Retinal pigment epithelial cell (primary cell): ENCODE measurements at regions not wholly inside any gene's neighbourhood (a gene's known extent, or its start where the extent isn't known, plus 50 kb on each side); places are given as distances from the start of the nearest gene placed in this dataset.

ENCODE experiments used
- DNase-seq: peaks from one replicate; pipeline ENCODE4 v3.0.0-alpha.2; 2010; ENCODE audit warnings: low read depth
- H3K4me3 ChIP-seq: 2 replicates; pipeline ENCODE4 v1.5.1; 2011; ENCODE audit warnings: mild to moderate bottlenecking, low read length, control low read depth, moderate library complexity
- TF ChIP-seq, protein P1 (sequence below): conservative IDR thresholded peaks from 2 replicates; pipeline ENCODE4 v1.5.1; 2011; ENCODE audit warnings: low read depth, low read length, control low read depth, inconsistent platforms

- no peak for DNase-seq
- H3K4me3 ChIP-seq: no peak overlapping the region
- TF ChIP-seq, protein P1, sequence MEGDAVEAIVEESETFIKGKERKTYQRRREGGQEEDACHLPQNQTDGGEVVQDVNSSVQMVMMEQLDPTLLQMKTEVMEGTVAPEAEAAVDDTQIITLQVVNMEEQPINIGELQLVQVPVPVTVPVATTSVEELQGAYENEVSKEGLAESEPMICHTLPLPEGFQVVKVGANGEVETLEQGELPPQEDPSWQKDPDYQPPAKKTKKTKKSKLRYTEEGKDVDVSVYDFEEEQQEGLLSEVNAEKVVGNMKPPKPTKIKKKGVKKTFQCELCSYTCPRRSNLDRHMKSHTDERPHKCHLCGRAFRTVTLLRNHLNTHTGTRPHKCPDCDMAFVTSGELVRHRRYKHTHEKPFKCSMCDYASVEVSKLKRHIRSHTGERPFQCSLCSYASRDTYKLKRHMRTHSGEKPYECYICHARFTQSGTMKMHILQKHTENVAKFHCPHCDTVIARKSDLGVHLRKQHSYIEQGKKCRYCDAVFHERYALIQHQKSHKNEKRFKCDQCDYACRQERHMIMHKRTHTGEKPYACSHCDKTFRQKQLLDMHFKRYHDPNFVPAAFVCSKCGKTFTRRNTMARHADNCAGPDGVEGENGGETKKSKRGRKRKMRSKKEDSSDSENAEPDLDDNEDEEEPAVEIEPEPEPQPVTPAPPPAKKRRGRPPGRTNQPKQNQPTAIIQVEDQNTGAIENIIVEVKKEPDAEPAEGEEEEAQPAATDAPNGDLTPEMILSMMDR: no peak
Measured at GRCh38 chr3:153442799-153443487, 280.9 kb downstream of the RAP2B start.

- TF ChIP-seq, protein P1: peak; percentile 28
- H3K4me3 ChIP-seq: no peak overlapping the region
- DNase-seq: no peak
Measured at GRCh38 chr3:153443961-153444360, 281.9 kb downstream of the RAP2B start.

DNA sequence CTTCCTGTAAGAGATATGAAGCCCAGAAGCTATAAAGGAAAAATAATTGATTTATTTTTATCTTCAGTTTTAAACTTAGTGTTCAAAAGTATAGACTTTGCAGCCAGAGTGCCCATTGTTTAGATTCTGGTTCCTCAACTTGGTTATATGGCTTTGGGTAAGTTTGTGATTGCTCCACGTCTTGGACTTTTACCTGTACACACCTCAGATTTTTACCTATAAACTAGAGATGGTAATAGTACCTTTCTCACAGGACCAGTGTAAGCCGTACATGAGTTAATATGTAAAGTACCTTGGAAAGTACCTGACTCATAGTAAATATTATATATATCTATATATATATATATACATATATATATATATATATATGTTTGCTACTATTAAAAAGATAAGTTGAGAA lies 283.8 kb downstream of the RAP2B start:
- no peak for DNase-seq
- TF ChIP-seq, protein P1: no peak
- H3K4me3 ChIP-seq: no peak overlapping the region

GRCh38 chr3:153448151-153448829 lies 286.3 kb downstream of the RAP2B start:
- no peak overlapping the region for H3K4me3 ChIP-seq
- TF ChIP-seq, protein P1: no peak
- no peak for DNase-seq

- no peak for DNase-seq
- TF ChIP-seq, protein P1: no peak
- no peak overlapping the region for H3K4me3 ChIP-seq
Measured at GRCh38 chr3:153456833-153457545, 295.0 kb downstream of the RAP2B start.

GRCh38 chr3:153458881-153459280 lies 296.9 kb downstream of the RAP2B start:
- no peak for DNase-seq
- no peak overlapping the region for H3K4me3 ChIP-seq
- TF ChIP-seq, protein P1: no peak

GRCh38 chr3:153462545-153462944 lies 300.5 kb downstream of the RAP2B start:
- DNase-seq: no peak
- H3K4me3 ChIP-seq: no peak overlapping the region

More at GRCh38 chr3:153462545-153462944, 300.5 kb downstream of the RAP2B start:
- TF ChIP-seq, protein P1: no peak
